DMS114 treated with DMSO at 0.1 percent for 48 hours (cell line): ENCODE measurements at regions not wholly inside any gene's neighbourhood (a gene's known extent, or its start where the extent isn't known, plus 50 kb on each side); places are given as distances from the start of the nearest gene placed in this dataset.

Experiments used
- DNase-seq: peaks from one replicate; lab custom pipeline; 2025; ENCODE audit not compliant: unreplicated experiment; lab: John Stamatoyannopoulos, UW

GRCh38 chr13:22399801-22400420 is 729.0 kb downstream of the FGF9 start:
- DNase-seq: no peak

- no peak for DNase-seq
These were observed 731.8 kb downstream of the FGF9 start for GRCh38 chr13:22402682-22403081.

- DNase-seq: no peak
These were observed 732.3 kb downstream of the FGF9 start for GRCh38 chr13:22403144-22403543.

GRCh38 chr13:22405891-22406290 is 735.0 kb downstream of the FGF9 start:
- DNase-seq: no peak

GRCh38 chr13:22412452-22412851 is 741.6 kb downstream of the FGF9 start:
- DNase-seq: no peak

- no peak for DNase-seq
These were observed 751.1 kb downstream of the FGF9 start for GRCh38 chr13:22422023-22422422.

- no peak for DNase-seq
These were observed 751.8 kb downstream of the FGF9 start for GRCh38 chr13:22422712-22423111.

- no peak for DNase-seq
These were observed 752.4 kb downstream of the FGF9 start for GRCh38 chr13:22423261-22423660.

- no peak for DNase-seq
These were observed 754.2 kb downstream of the FGF9 start for GRCh38 chr13:22425087-22425486.

- no peak for DNase-seq
These were observed 753.7 kb upstream of the SGCG start for GRCh38 chr13:22427066-22427465.

- DNase-seq: no peak
These were observed 753.0 kb upstream of the SGCG start for GRCh38 chr13:22427783-22428182.

- no peak for DNase-seq
These were observed 752.5 kb upstream of the SGCG start for GRCh38 chr13:22428188-22428828.

GRCh38 chr13:22432690-22433089 is 748.1 kb upstream of the SGCG start:
- no peak for DNase-seq

- no peak for DNase-seq
These were observed 733.5 kb upstream of the SGCG start for GRCh38 chr13:22447132-22447886.

- no peak for DNase-seq
These were observed 731.5 kb upstream of the SGCG start for GRCh38 chr13:22449251-22449650.

GRCh38 chr13:22451327-22451741 is 729.4 kb upstream of the SGCG start:
- no peak for DNase-seq

- no peak for DNase-seq
These were observed 726.2 kb upstream of the SGCG start for GRCh38 chr13:22454586-22454985.

- DNase-seq: no peak
These were observed 725.7 kb upstream of the SGCG start for GRCh38 chr13:22455036-22455435.

GRCh38 chr13:22461854-22462490 is 718.8 kb upstream of the SGCG start:
- DNase-seq: no peak

GRCh38 chr13:22463089-22463488 is 717.7 kb upstream of the SGCG start:
- no peak for DNase-seq

GRCh38 chr13:22468045-22468444 is 712.7 kb upstream of the SGCG start:
- DNase-seq: no peak

GRCh38 chr13:22468824-22469223 is 712.0 kb upstream of the SGCG start:
- DNase-seq: no peak
